ENCODE measurements at regions not wholly inside any gene's neighbourhood (a gene's known extent, or its start where the extent isn't known, plus 50 kb on each side); places are given as distances from the start of the nearest gene placed in this dataset.
"Not testable (repeated sequence)": the region's sequence is repeated elsewhere in the genome, so short reads cannot be mapped to it uniquely, and the experiment has no call there.

DNA sequence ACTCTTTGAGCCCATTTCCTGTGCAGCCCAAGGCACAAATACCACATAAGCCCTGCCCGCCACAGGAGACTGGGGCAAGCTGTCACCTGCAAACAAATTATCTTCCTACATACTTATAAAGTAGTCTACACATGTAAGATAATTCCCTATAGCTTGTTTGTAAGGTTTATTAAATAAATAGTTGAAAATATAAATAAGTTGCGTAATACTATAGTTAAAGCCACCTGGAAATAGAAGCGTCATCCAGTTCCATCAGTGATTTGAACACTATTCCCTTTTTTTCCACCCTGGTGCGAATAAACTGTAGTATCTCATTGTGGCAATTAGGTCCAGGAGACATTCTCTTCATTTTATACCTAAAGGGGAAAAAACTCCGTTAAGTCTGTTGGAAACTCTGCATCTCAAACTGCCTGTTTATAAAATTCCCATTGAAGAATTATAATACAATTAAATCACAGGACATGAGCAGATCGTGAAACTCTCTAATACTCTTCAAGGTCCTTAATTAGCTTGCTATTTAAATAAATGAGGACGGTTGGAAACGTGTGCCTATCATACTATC is 66.7 kb upstream of the CCT8L2 start:
- not testable (repeated sequence) for H3K9ac ChIP-seq (ENCODE audit: low read depth, low read length); H3K27ac ChIP-seq (ENCODE audit: low read depth, low read length); H3K27me3 ChIP-seq (ENCODE audit: insufficient read depth, low read length); H3K36me3 ChIP-seq (ENCODE audit: insufficient read depth, low read length); H3K4me1 ChIP-seq (ENCODE audit: insufficient read depth, low read length); H3K4me3 ChIP-seq (ENCODE audit: low read length)
- 80% methylated on average over 5 of the region's 8 CpGs for WGBS
- peaks cover 35% of the 10 kb centered on the region for H3K9me3 ChIP-seq (ENCODE audit: insufficient read depth, low read depth, low read length)

DNA sequence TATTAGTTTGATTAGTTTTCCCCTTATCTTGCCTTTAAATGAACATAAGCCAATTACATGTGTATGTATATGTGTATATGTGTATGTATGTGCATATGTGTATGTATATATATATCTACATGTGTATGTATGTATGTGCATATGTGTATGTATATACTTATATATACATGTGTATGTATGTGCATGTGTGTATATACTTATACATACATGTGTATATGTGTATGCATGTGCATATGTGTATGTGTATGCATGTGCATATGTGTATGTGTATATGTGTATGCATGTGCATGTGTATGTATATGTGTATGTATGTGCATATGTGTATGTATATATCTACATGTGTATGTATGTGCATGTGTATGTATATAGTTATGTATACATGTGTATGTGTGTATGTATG is 65.5 kb upstream of the CCT8L2 start:
- Histone ChIP-seq H3K4me3 (ENCODE audit: low read length) (peak overlapping the region; percentile 21; the same call in 1 of the 2 replicates), H3K4me1 (ENCODE audit: insufficient read depth, low read length) (no peaks in the 10 kb centered on the region), H3K27me3 (ENCODE audit: insufficient read depth, low read length) (no peaks in the 10 kb centered on the region), H3K36me3 (ENCODE audit: insufficient read depth, low read length) (no peaks in the 10 kb centered on the region), H3K9me3 (ENCODE audit: insufficient read depth, low read depth, low read length) (peaks cover 40% of the 10 kb centered on the region), H3K9ac (ENCODE audit: low read depth, low read length) (no peak overlapping the region), H3K27ac (ENCODE audit: low read depth, low read length) (no peak overlapping the region)

DNA sequence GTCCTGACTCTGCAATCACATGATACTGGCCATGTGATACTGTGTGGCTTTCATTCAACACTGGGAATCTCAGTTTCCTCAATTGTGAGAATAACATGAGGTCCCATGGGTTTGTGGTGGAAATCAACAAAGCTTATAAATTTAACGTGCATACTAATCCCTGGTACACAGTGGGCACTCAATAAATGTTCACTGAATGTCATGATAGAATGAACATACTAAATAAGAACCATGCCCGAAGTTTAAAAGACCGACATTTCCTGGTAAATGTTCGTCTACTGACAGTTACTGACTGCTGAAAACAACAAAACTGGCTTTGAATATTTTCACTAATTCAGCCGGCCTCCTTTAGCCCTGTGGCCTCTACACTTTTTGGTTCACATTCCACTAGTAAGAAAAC is 62.3 kb upstream of the CCT8L2 start:
- 67% methylated on average over 5 of the region's 5 CpGs for WGBS
- H3K27me3 ChIP-seq (ENCODE audit: insufficient read depth, low read length), result no peaks in the 10 kb centered on the region
- no peak overlapping the region for H3K9ac ChIP-seq (ENCODE audit: low read depth, low read length)
- H3K4me1 ChIP-seq (ENCODE audit: insufficient read depth, low read length), result no peaks in the 10 kb centered on the region
- no peak overlapping the region for H3K4me3 ChIP-seq (ENCODE audit: low read length)
- no peaks in the 10 kb centered on the region for H3K36me3 ChIP-seq (ENCODE audit: insufficient read depth, low read length)
- H3K27ac ChIP-seq (ENCODE audit: low read depth, low read length), result no peak overlapping the region
- peaks cover 59% of the 10 kb centered on the region for H3K9me3 ChIP-seq (ENCODE audit: insufficient read depth, low read depth, low read length)

DNA sequence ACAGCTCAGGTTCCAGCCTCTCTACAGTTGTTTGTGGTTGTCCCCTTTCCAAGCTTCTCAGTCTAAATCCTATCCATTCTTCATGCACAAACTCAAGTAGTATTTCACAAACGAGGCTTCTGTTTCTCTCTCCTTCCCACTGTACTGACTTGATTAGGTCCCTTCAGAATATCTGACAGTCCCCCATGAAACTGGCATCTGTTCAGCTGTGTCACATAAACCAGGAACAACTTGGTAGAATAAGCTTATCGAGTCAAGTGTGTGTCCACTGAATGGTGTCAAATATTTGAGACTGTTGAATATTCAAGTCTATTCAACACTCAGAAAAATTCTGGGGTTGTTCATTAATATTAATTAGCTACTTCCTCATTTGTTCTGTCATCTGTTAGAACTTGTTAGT is 61.7 kb upstream of the CCT8L2 start:
- peaks cover 58% of the 10 kb centered on the region for H3K9me3 ChIP-seq (ENCODE audit: insufficient read depth, low read depth, low read length)
- H3K36me3 ChIP-seq (ENCODE audit: insufficient read depth, low read length); H3K4me1 ChIP-seq (ENCODE audit: insufficient read depth, low read length); H3K27me3 ChIP-seq (ENCODE audit: insufficient read depth, low read length); H3K9ac ChIP-seq (ENCODE audit: low read depth, low read length); H3K27ac ChIP-seq (ENCODE audit: low read depth, low read length); H3K4me3 ChIP-seq (ENCODE audit: low read length): not testable (repeated sequence)
- 58% methylated on average over 2 of the region's 2 CpGs for WGBS

DNA sequence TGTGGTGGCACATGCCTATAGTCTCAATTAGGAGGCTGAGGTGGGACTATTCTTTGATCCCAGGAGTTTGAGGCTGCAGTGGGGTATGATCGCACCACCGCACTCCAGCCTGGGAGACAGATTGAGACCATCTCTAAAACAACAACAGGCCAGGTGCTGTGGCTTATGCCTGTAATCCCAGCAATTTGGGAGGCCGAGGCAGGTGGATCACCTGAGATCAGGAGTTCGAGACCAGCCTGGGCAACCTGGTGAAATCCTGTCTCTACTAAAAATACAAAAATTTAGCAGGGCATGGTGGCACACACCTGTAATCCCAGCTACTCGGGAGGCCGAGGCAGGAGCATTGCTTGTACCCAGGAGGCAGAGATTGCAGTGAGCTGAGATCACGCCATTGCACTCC is 60.6 kb upstream of the CCT8L2 start:
- not testable (repeated sequence) for H3K4me1 ChIP-seq (ENCODE audit: insufficient read depth, low read length); H3K4me3 ChIP-seq (ENCODE audit: low read length); H3K27me3 ChIP-seq (ENCODE audit: insufficient read depth, low read length); H3K36me3 ChIP-seq (ENCODE audit: insufficient read depth, low read length); H3K27ac ChIP-seq (ENCODE audit: low read depth, low read length); H3K9ac ChIP-seq (ENCODE audit: low read depth, low read length)
- peaks cover 54% of the 10 kb centered on the region for H3K9me3 ChIP-seq (ENCODE audit: insufficient read depth, low read depth, low read length)
- WGBS, result 84% methylated on average over 7 of the region's 7 CpGs

DNA sequence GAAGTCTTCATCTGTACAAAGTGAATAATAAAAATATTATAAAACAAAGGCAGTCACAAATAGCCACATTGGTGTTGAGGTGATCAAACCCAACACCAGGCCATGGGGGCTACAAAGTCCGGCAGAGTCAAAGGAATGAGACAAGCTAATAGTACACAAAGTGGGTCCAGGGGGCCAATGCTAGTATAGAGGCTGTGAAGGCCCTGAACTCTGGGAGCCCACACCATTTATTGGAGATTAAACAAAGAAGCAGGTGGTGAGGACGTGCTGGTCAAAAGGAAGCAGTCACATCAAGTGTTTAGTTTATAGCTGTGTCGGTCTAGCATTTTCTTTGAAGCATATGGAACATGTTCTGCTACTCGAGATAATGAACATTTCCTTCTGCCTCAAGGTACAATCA is 58.6 kb upstream of the CCT8L2 start:
- WGBS, result 68% methylated on average over 4 of the region's 4 CpGs
- Histone ChIP-seq H3K36me3 (ENCODE audit: insufficient read depth, low read length) (no peaks in the 10 kb centered on the region), H3K27me3 (ENCODE audit: insufficient read depth, low read length) (no peaks in the 10 kb centered on the region), H3K4me1 (ENCODE audit: insufficient read depth, low read length) (no peaks in the 10 kb centered on the region), H3K9me3 (ENCODE audit: insufficient read depth, low read depth, low read length) (peaks cover 44% of the 10 kb centered on the region), H3K4me3 (ENCODE audit: low read length) (no peak overlapping the region), H3K9ac (ENCODE audit: low read depth, low read length) (no peak overlapping the region), H3K27ac (ENCODE audit: low read depth, low read length) (no peak overlapping the region)

Measured in HUES64 (cell line).